Amygdala (tissue), 56 donors: ENCODE measurements at regions not wholly inside any gene's neighbourhood (a gene's known extent, or its start where the extent isn't known, plus 50 kb on each side); places are given as distances from the start of the nearest gene placed in this dataset.
"Not testable (repeated sequence)": the region's sequence is repeated elsewhere in the genome, so short reads cannot be mapped to it uniquely, and the experiment has no call there.

ENCODE experiments used
- DNase-seq, 56 donors: peaks; one replicate each; lab custom pipeline; 2025; lab: John Stamatoyannopoulos, UW

GRCh38 chr12:9543341-9543740 is 64.4 kb downstream of the KLRB1 start:
- DNase-seq: not testable (repeated sequence)

GRCh38 chr12:9542827-9543226 is 64.9 kb downstream of the KLRB1 start:
- DNase-seq: not testable (repeated sequence)

GRCh38 chr12:9515925-9516324 is 91.8 kb downstream of the KLRB1 start:
- not testable (repeated sequence) for DNase-seq

- DNase-seq: not testable (repeated sequence)
Observed at GRCh38 chr12:9512695-9513094, 95.0 kb downstream of the KLRB1 start.

GRCh38 chr12:9510392-9511011 is 97.2 kb downstream of the KLRB1 start:
- not testable (repeated sequence) for DNase-seq

GRCh38 chr12:9509464-9510161 is 98.1 kb downstream of the KLRB1 start:
- DNase-seq: no peak

- DNase-seq: no peak
Observed at GRCh38 chr12:9506746-9507145, 101.0 kb downstream of the KLRB1 start.

- DNase-seq: not testable (repeated sequence)
Observed at GRCh38 chr12:9503384-9503783, 104.3 kb downstream of the KLRB1 start.

- DNase-seq: not testable (repeated sequence)
Observed at GRCh38 chr12:9502845-9503244, 104.9 kb downstream of the KLRB1 start.

GRCh38 chr12:9493325-9493724 is 114.4 kb downstream of the KLRB1 start:
- not testable (repeated sequence) for DNase-seq

- DNase-seq: not testable (repeated sequence)
Observed at GRCh38 chr12:9481289-9481688, 126.4 kb downstream of the KLRB1 start.

GRCh38 chr12:9474197-9474596 is 133.5 kb downstream of the KLRB1 start:
- not testable (repeated sequence) for DNase-seq

- DNase-seq: not testable (repeated sequence)
Observed at GRCh38 chr12:9473638-9474037, 134.1 kb downstream of the KLRB1 start.

- not testable (repeated sequence) for DNase-seq
Observed at GRCh38 chr12:9471501-9471900, 136.2 kb downstream of the KLRB1 start.

- DNase-seq: not testable (repeated sequence)
Observed at GRCh38 chr12:9470367-9470766, 137.3 kb downstream of the KLRB1 start.

- DNase-seq: not testable (repeated sequence)
Observed at GRCh38 chr12:9469956-9470355, 137.8 kb downstream of the KLRB1 start.

- DNase-seq: not testable (repeated sequence)
Observed at GRCh38 chr12:9469463-9469862, 138.3 kb downstream of the KLRB1 start.

- DNase-seq: peak in 38 of 56 donors; percentile 1 to 63 (median 19)
Observed at GRCh38 chr12:9468998-9469397, 138.7 kb downstream of the KLRB1 start.

GRCh38 chr12:9468144-9468543 is 139.6 kb downstream of the KLRB1 start:
- not testable (repeated sequence) for DNase-seq

- DNase-seq: no peak
Observed at GRCh38 chr12:9464408-9464807, 143.3 kb downstream of the KLRB1 start.

- DNase-seq: not testable (repeated sequence)
Observed at GRCh38 chr12:9455516-9455915, 152.2 kb downstream of the KLRB1 start.

GRCh38 chr12:9454021-9454420 is 153.7 kb downstream of the KLRB1 start:
- DNase-seq: not testable (repeated sequence)
